H9 (cell line): ENCODE measurements at regions not wholly inside any gene's neighbourhood (a gene's known extent, or its start where the extent isn't known, plus 50 kb on each side); places are given as distances from the start of the nearest gene placed in this dataset.

Experiments used
- DNase-seq: peaks from one replicate; pipeline ENCODE4 v3.0.0-alpha.2; 2017
- H2AFZ ChIP-seq: one replicate; pipeline ENCODE4 v1.6.1; 2013; ENCODE audit warnings: mild to moderate bottlenecking, low read length, control low read depth, moderate library complexity
- H2AK5ac ChIP-seq: 2 replicates; pipeline ENCODE4 v1.6.1; 2013; ENCODE audit warnings: low read length, control low read depth, mixed read lengths; ENCODE audit not compliant: insufficient read length
- H2BK120ac ChIP-seq: one replicate; pipeline ENCODE4 v1.6.1; 2013; ENCODE audit warnings: low read depth, mild to moderate bottlenecking, low read length, control low read depth, inconsistent platforms; ENCODE audit not compliant: poor library complexity, severe bottlenecking
- H2BK12ac ChIP-seq: 2 replicates; pipeline ENCODE4 v1.6.1; 2013; ENCODE audit warnings: low read length, control low read depth, mixed read lengths, low read depth; ENCODE audit not compliant: insufficient read length
- H2BK15ac ChIP-seq: 2 replicates; pipeline ENCODE4 v1.6.1; 2013; ENCODE audit warnings: low read depth, low read length, control low read depth
- H2BK20ac ChIP-seq: one replicate; pipeline ENCODE4 v1.6.1; 2013; ENCODE audit warnings: low read depth, mild to moderate bottlenecking, low read length, control low read depth, inconsistent platforms; ENCODE audit not compliant: poor library complexity, severe bottlenecking
- H2BK5ac ChIP-seq: 2 replicates; pipeline ENCODE4 v1.6.1; 2013; ENCODE audit warnings: low read length, control low read depth, mixed read lengths; ENCODE audit not compliant: insufficient read length
- H3K14ac ChIP-seq: 2 replicates; pipeline ENCODE4 v1.6.1; 2013; ENCODE audit warnings: low read length, control low read depth; ENCODE audit not compliant: insufficient read depth
- H3K18ac ChIP-seq: 2 replicates; pipeline ENCODE4 v1.6.1; 2013; ENCODE audit warnings: low read depth, mild to moderate bottlenecking, mixed read lengths, low read length, control low read depth; ENCODE audit not compliant: insufficient read length
- H3K23ac ChIP-seq: 2 replicates; pipeline ENCODE4 v1.6.1; 2013; ENCODE audit warnings: low read length, control low read depth, mixed read lengths, low read depth; ENCODE audit not compliant: insufficient read length
- H3K23me2 ChIP-seq: 2 replicates; pipeline ENCODE4 v1.6.1; 2013; ENCODE audit warnings: low read depth, mild to moderate bottlenecking, mixed read lengths, low read length, control low read depth; ENCODE audit not compliant: insufficient read length, poor library complexity, severe bottlenecking
- H3K27ac ChIP-seq: 2 replicates; pipeline ENCODE4 v1.5.1; 2013; ENCODE audit warnings: low read length, control low read depth, mixed read lengths, low read depth; ENCODE audit not compliant: insufficient read length
- H3K27me3 ChIP-seq: 2 replicates; pipeline ENCODE4 v1.6.1; 2013; ENCODE audit warnings: low read length, control low read depth, inconsistent platforms; ENCODE audit not compliant: insufficient read depth
- H3K4ac ChIP-seq: 2 replicates; pipeline ENCODE4 v1.6.1; 2013; ENCODE audit warnings: low read depth, mild to moderate bottlenecking, control low read depth, inconsistent platforms, low read length, moderate library complexity
- H3K4me1 ChIP-seq: 2 replicates; pipeline ENCODE4 v1.6.1; 2013; ENCODE audit warnings: low read length, control low read depth, inconsistent platforms; ENCODE audit not compliant: insufficient read depth
- H3K4me2 ChIP-seq: 2 replicates; pipeline ENCODE4 v1.6.1; 2013; ENCODE audit warnings: low read length, control low read depth, mixed read lengths; ENCODE audit not compliant: insufficient read length, insufficient read depth
- H3K56ac ChIP-seq: 2 replicates; pipeline ENCODE4 v1.6.1; 2013; ENCODE audit warnings: low read depth, mild to moderate bottlenecking, mixed read lengths, low read length, control low read depth; ENCODE audit not compliant: insufficient read length
- H3K79me1 ChIP-seq: 2 replicates; pipeline ENCODE4 v1.6.1; 2013; ENCODE audit warnings: low read depth, mild to moderate bottlenecking, moderate library complexity, low read length, control low read depth, inconsistent platforms; ENCODE audit not compliant: insufficient read depth, poor library complexity, severe bottlenecking
- H3K79me2 ChIP-seq: 2 replicates; pipeline ENCODE4 v1.6.1; 2013; ENCODE audit warnings: low read length, control low read depth, inconsistent platforms; ENCODE audit not compliant: insufficient read depth
- H3K9ac ChIP-seq: 2 replicates; pipeline ENCODE4 v1.6.1; 2013; ENCODE audit warnings: low read length, control low read depth, mixed read lengths; ENCODE audit not compliant: insufficient read length; ENCODE audit errors: extremely low read depth
- H3K9me3 ChIP-seq: one replicate; pipeline ENCODE4 v1.6.1; 2013; ENCODE audit warnings: low read depth, low read length, inconsistent platforms; ENCODE audit not compliant: control insufficient read depth
- H3T11ph ChIP-seq: one replicate; pipeline ENCODE4 v1.6.1; 2013; ENCODE audit warnings: mild to moderate bottlenecking, low read length, control low read depth, inconsistent platforms
- H4K20me1 ChIP-seq: one replicate; pipeline ENCODE4 v1.6.1; 2013; ENCODE audit not compliant: control insufficient read depth, insufficient read length, insufficient read depth
- H4K5ac ChIP-seq: 2 replicates; pipeline ENCODE4 v1.6.1; 2013; ENCODE audit warnings: low read depth, mild to moderate bottlenecking, mixed read lengths, low read length, control low read depth; ENCODE audit not compliant: insufficient read length
- H4K8ac ChIP-seq: replicated peaks from 2 replicates; pipeline ENCODE4 v1.6.1; 2013; ENCODE audit warnings: low read length, control low read depth, mixed read lengths, low read depth; ENCODE audit not compliant: insufficient read length
- H4K91ac ChIP-seq: 2 replicates; pipeline ENCODE4 v1.6.1; 2013; ENCODE audit warnings: low read depth, mild to moderate bottlenecking, moderate library complexity, mixed read lengths, low read length, control low read depth; ENCODE audit not compliant: insufficient read length
- H3K27ac Mint-ChIP-seq, 3 experiments: 2 replicates in 2 of 3; 3 replicates in 1 of 3; pipeline ENCODE4 v1.8.0; 2020 to 2021; ENCODE audit warnings: mixed read lengths in 3 of 3, mild to moderate bottlenecking in 1 of 3, moderate library complexity in 1 of 3
- H3K27me3 Mint-ChIP-seq: 2 replicates; pipeline ENCODE4 v1.8.0; 2021; ENCODE audit warnings: low read depth, mild to moderate bottlenecking, moderate library complexity, mixed read lengths
- H3K36me3 Mint-ChIP-seq, 3 experiments: 2 replicates in 2 of 3; 3 replicates in 1 of 3; pipeline ENCODE4 v1.8.0; 2020 to 2021; ENCODE audit warnings: low read depth in 3 of 3, mixed read lengths in 3 of 3; ENCODE audit not compliant: insufficient read depth in 1 of 3
- H3K4me1 Mint-ChIP-seq, 2 experiments: 2 replicates each; pipeline ENCODE4 v1.8.0; 2020; ENCODE audit warnings: mixed read lengths in 2 of 2
- H3K4me3 Mint-ChIP-seq, 2 experiments: 2 replicates in 1 of 2; 3 replicates in 1 of 2; pipeline ENCODE4 v1.8.0; 2020 to 2021; ENCODE audit warnings: mild to moderate bottlenecking in 2 of 2, mixed read lengths in 2 of 2, moderate library complexity in 1 of 2
- H3K9me3 Mint-ChIP-seq, 2 experiments: 2 replicates in 1 of 2; 3 replicates in 1 of 2; pipeline ENCODE4 v1.8.0; 2020; ENCODE audit warnings: mild to moderate bottlenecking in 2 of 2, mixed read lengths in 2 of 2, moderate library complexity in 1 of 2
- CTCF ChIP-seq: fragments of 200-600 bp; sonication (generic); conservative IDR thresholded peaks from 3 replicates; pipeline ENCODE4 v1.8.0; 2021; ENCODE audit warnings: antibody characterized with exemption, mild to moderate bottlenecking
- WGBS: extraction: QIAGEN DNeasy Blood & Tissue Kit; methylation state at CpG from one replicate; pipeline ENCODE4 v1.1.7; 2013; ENCODE audit warnings: missing lambda C conversion rate, low lambda C conversion rate, mixed read lengths; ENCODE audit not compliant: insufficient read length; ENCODE audit errors: extremely low coverage; 5-methylcytosine and 5-hydroxymethylcytosine counted together

- Histone ChIP-seq H3K4me2 (no peak overlapping the region), H4K20me1 (no peaks in the 10 kb centered on the region), H3K27me3 (no peaks in the 10 kb centered on the region), H3K27ac (no peak overlapping the region), H3K9me3 (no peaks in the 10 kb centered on the region), H4K8ac (no peak overlapping the region), H3T11ph (no peak overlapping the region), H4K5ac (no peak overlapping the region), H2BK20ac (no peak overlapping the region), H4K91ac (no peak overlapping the region), H3K56ac (no peak overlapping the region), H3K79me2 (no peaks in the 10 kb centered on the region), H2BK15ac (no peak overlapping the region), H3K4ac (no peak overlapping the region), H2BK5ac (no peak overlapping the region), H2AK5ac (no peak overlapping the region), H3K23ac (no peak overlapping the region), H2BK12ac (no peak overlapping the region), H3K23me2 (no peaks in the 10 kb centered on the region), H2AFZ (no peak overlapping the region), H3K18ac (no peak overlapping the region), H3K9ac (no peak overlapping the region), H3K14ac (no peak overlapping the region), H3K4me1 (no peaks in the 10 kb centered on the region), H2BK120ac (no peak overlapping the region), H3K79me1 (no peaks in the 10 kb centered on the region)
- H3K4me3 Mint-ChIP-seq, result no peak overlapping the region
- no peak overlapping the region for H3K27ac Mint-ChIP-seq
- H3K36me3 Mint-ChIP-seq, result peaks cover 0 to 10% (median 3%) of the 10 kb centered on the region in 3 experiments; a peak in 5 of 7 replicates
- no CpG with 5 or more reads among the region's 1 CpG for WGBS
- TF ChIP-seq CTCF, result no peak
- DNase-seq, result no peak
- H3K27me3 Mint-ChIP-seq, result no peaks in the 10 kb centered on the region
- H3K4me1 Mint-ChIP-seq, result no peaks in the 10 kb centered on the region
- H3K9me3 Mint-ChIP-seq, result peaks cover 10 to 11% of the 10 kb centered on the region in 2 experiments
These were observed 162.9 kb downstream of the DUSP6 start for GRCh38 chr12:89189448-89189847.
